Panc1 (cell line): ENCODE measurements at regions not wholly inside any gene's neighbourhood (a gene's known extent, or its start where the extent isn't known, plus 50 kb on each side); places are given as distances from the start of the nearest gene placed in this dataset.

Experiments used
- ATAC-seq: fragments of 200-7000 bp; cut with Tn5 transposase; 2 replicates; pipeline ENCODE4 v1.9.1; 2020; ENCODE audit warnings: mild to moderate bottlenecking, moderate library complexity
- BruUV-seq: library from RNA; stranded (reverse); fragments of 400-500 nt; replicated peaks from 2 replicates; lab custom pipeline; 2021; lab: Mats Ljungman, UMichigan
- CTCF ChIA-PET: fragments of 300-600 bp; sonication (Branson Sonifier 250); formaldehyde crosslinking; loops from one replicate; lab custom pipeline; 2022; ENCODE audit warnings: antibody characterized with exemption; lab: Charles Lee
- POLR2A ChIA-PET: fragments of 300-600 bp; sonication (Branson Sonifier 250); formaldehyde crosslinking; loops from one replicate; lab custom pipeline; 2022; ENCODE audit warnings: antibody characterized with exemption; lab: Charles Lee
- DNase-seq: peaks from one replicate; pipeline ENCODE4 v3.0.0-alpha.2; 2010; ENCODE audit warnings: low read depth, low spot score
- H3K27ac ChIP-seq: 2 replicates; pipeline ENCODE4 v1.5.1; 2011; ENCODE audit warnings: mild to moderate bottlenecking, low read length, inconsistent platforms
- H3K27me3 ChIP-seq: fragments of 200-500 bp; sonication (Bioruptor generic); 2 replicates; pipeline ENCODE4 v1.6.0; 2014; ENCODE audit warnings: low read length, inconsistent platforms; ENCODE audit not compliant: control insufficient read depth, insufficient read depth
- H3K36me3 ChIP-seq: fragments of 200-500 bp; sonication (Bioruptor generic); 2 replicates; pipeline ENCODE4 v1.5.1; 2014; ENCODE audit warnings: inconsistent platforms, mild to moderate bottlenecking, low read length, moderate library complexity; ENCODE audit not compliant: control insufficient read depth, insufficient read depth
- H3K4me1 ChIP-seq: 2 replicates; pipeline ENCODE4 v1.5.1; 2011; ENCODE audit warnings: inconsistent platforms, mild to moderate bottlenecking, low read length, moderate library complexity; ENCODE audit not compliant: control insufficient read depth, insufficient read depth
- H3K4me3 ChIP-seq, 2 experiments: 2 replicates each; pipeline ENCODE4 v1.5.1; 2011 to 2012; ENCODE audit warnings: low read depth in 2 of 2, low read length in 2 of 2, mild to moderate bottlenecking in 2 of 2, inconsistent platforms in 1 of 2, moderate library complexity in 1 of 2
- H3K9me3 ChIP-seq: fragments of 200-500 bp; sonication (Bioruptor generic); 2 replicates; pipeline ENCODE4 v1.5.1; 2014; ENCODE audit warnings: low read depth, mild to moderate bottlenecking, inconsistent platforms, low read length, moderate library complexity; ENCODE audit not compliant: control insufficient read depth, insufficient read depth
- POLR2AphosphoS5 ChIP-seq: IDR thresholded peaks from 2 replicates; pipeline ENCODE4 v1.6.1; 2012; ENCODE audit warnings: mild to moderate bottlenecking, low read depth, low read length, moderate library complexity
- SIN3A ChIP-seq: IDR thresholded peaks from 2 replicates; pipeline ENCODE4 v1.6.1; 2012; ENCODE audit warnings: low read depth, mild to moderate bottlenecking, low read length, moderate library complexity, borderline replicate concordance; ENCODE audit not compliant: insufficient read depth
- TCF7L2 ChIP-seq: IDR thresholded peaks from 2 replicates; pipeline ENCODE4 v1.6.1; 2011; ENCODE audit warnings: mild to moderate bottlenecking, low read depth, low read length, inconsistent platforms
- in situ Hi-C: cut with HindIII; loops from 2 replicates; pipeline ENCODE4 v1.10.0; 2016; ENCODE audit warnings: low sequenced_read_pairs, low pct_unique_long_range_greater_than_20kb
- intact Hi-C: fragments of 100-400 bp; cut with micrococcal nuclease; formaldehyde crosslinking; loops from one replicate; pipeline ENCODE4 v1.10.0; 2022; ENCODE audit not compliant: unreplicated experiment
- TF ChIP-seq, protein P1 (sequence below): fragments of 450-650 bp; IDR thresholded peaks from 2 replicates; pipeline ENCODE4 v1.5.1; 2017; ENCODE audit warnings: mild to moderate bottlenecking
- TF ChIP-seq, protein P2 (sequence below), 2 experiments: IDR thresholded peaks; 2 replicates each; pipeline ENCODE4 v1.6.1; 2011 to 2012; ENCODE audit warnings: low read depth in 2 of 2, control low read depth in 1 of 2, low read length in 1 of 2, mild to moderate bottlenecking in 1 of 2, moderate library complexity in 1 of 2; ENCODE audit not compliant: insufficient read depth in 1 of 2

DNA sequence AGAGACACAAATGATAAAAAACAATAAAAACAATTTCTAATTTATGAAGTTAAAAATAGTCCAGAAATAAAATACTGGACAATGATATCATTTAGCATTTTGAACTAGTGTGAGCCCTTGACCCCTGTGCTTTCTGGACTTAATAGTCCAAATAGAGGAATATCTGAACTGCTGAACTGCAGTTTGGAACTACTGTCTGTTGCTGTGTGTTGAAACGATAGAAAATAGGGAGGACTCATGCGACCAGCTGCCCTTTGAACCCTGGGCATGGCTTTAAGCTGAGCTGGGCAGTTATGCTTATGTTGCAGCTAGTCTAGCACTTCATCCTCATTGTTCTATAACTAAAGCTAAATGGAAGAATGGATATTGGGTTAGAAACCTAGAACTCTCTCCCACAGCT is 99.5 kb downstream of the FMR1NB start:
- POLR2A ChIA-PET, result no interaction called here
- DNase-seq (no peak), ATAC-seq (no peak)
- in situ Hi-C loops (no loop called here), intact Hi-C loops (no loop called here)
- Histone ChIP-seq H3K27ac (no peak overlapping the region), H3K4me1 (no peaks in the 10 kb centered on the region), H3K27me3 (no peaks in the 10 kb centered on the region; the same call in 1 of the 2 replicates), H3K36me3 (no peaks in the 10 kb centered on the region), H3K4me3 (no peak overlapping the region), H3K9me3 (no peaks in the 10 kb centered on the region)
- BruUV-seq, result no TSS peak
- TF ChIP-seq, protein P1, sequence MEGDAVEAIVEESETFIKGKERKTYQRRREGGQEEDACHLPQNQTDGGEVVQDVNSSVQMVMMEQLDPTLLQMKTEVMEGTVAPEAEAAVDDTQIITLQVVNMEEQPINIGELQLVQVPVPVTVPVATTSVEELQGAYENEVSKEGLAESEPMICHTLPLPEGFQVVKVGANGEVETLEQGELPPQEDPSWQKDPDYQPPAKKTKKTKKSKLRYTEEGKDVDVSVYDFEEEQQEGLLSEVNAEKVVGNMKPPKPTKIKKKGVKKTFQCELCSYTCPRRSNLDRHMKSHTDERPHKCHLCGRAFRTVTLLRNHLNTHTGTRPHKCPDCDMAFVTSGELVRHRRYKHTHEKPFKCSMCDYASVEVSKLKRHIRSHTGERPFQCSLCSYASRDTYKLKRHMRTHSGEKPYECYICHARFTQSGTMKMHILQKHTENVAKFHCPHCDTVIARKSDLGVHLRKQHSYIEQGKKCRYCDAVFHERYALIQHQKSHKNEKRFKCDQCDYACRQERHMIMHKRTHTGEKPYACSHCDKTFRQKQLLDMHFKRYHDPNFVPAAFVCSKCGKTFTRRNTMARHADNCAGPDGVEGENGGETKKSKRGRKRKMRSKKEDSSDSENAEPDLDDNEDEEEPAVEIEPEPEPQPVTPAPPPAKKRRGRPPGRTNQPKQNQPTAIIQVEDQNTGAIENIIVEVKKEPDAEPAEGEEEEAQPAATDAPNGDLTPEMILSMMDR, result no peak
- TF ChIP-seq POLR2AphosphoS5, result no peak
- CTCF ChIA-PET, result no interaction called here

GRCh38 chrX:148084611-148085010 is 103.5 kb downstream of the FMR1NB start:
- no peaks in the 10 kb centered on the region for H3K36me3 ChIP-seq
- H3K27me3 ChIP-seq, result no peaks in the 10 kb centered on the region; the same call in 1 of the 2 replicates
- ChIA-PET CTCF (no interaction called here), POLR2A (no interaction called here)
- TF ChIP-seq TCF7L2, result no peak
- no peak for TF ChIP-seq SIN3A
- TF ChIP-seq, protein P1, result no peak
- TF ChIP-seq, protein P2, sequence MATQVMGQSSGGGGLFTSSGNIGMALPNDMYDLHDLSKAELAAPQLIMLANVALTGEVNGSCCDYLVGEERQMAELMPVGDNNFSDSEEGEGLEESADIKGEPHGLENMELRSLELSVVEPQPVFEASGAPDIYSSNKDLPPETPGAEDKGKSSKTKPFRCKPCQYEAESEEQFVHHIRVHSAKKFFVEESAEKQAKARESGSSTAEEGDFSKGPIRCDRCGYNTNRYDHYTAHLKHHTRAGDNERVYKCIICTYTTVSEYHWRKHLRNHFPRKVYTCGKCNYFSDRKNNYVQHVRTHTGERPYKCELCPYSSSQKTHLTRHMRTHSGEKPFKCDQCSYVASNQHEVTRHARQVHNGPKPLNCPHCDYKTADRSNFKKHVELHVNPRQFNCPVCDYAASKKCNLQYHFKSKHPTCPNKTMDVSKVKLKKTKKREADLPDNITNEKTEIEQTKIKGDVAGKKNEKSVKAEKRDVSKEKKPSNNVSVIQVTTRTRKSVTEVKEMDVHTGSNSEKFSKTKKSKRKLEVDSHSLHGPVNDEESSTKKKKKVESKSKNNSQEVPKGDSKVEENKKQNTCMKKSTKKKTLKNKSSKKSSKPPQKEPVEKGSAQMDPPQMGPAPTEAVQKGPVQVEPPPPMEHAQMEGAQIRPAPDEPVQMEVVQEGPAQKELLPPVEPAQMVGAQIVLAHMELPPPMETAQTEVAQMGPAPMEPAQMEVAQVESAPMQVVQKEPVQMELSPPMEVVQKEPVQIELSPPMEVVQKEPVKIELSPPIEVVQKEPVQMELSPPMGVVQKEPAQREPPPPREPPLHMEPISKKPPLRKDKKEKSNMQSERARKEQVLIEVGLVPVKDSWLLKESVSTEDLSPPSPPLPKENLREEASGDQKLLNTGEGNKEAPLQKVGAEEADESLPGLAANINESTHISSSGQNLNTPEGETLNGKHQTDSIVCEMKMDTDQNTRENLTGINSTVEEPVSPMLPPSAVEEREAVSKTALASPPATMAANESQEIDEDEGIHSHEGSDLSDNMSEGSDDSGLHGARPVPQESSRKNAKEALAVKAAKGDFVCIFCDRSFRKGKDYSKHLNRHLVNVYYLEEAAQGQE (IDR thresholded peaks at IDR 0.05; ENCODE audit: insufficient read depth in 1 of 2, low read depth in 2 of 2, low read length in 1 of 2), result no peak
- TF ChIP-seq POLR2AphosphoS5, result no peak
- BruUV-seq, result no TSS peak
- in situ Hi-C loops, result no loop called here
- ATAC-seq (no peak), DNase-seq (no peak)
- H3K27ac ChIP-seq, result no peak overlapping the region
- no peak overlapping the region for H3K4me3 ChIP-seq
- no peaks in the 10 kb centered on the region for H3K4me1 ChIP-seq
- intact Hi-C loops, result no loop called here
- H3K9me3 ChIP-seq, result no peaks in the 10 kb centered on the region
